H9 (cell line): ENCODE measurements at regions not wholly inside any gene's neighbourhood (a gene's known extent, or its start where the extent isn't known, plus 50 kb on each side); places are given as distances from the start of the nearest gene placed in this dataset.

Experiments
- DNase-seq: peaks from one replicate; pipeline ENCODE4 v3.0.0-alpha.2; 2017
- H2AFZ ChIP-seq: one replicate; pipeline ENCODE4 v1.6.1; 2013; ENCODE audit warnings: mild to moderate bottlenecking, low read length, control low read depth, moderate library complexity
- H2AK5ac ChIP-seq: 2 replicates; pipeline ENCODE4 v1.6.1; 2013; ENCODE audit warnings: low read length, control low read depth, mixed read lengths; ENCODE audit not compliant: insufficient read length
- H2BK120ac ChIP-seq: one replicate; pipeline ENCODE4 v1.6.1; 2013; ENCODE audit warnings: low read depth, mild to moderate bottlenecking, low read length, control low read depth, inconsistent platforms; ENCODE audit not compliant: poor library complexity, severe bottlenecking
- H2BK12ac ChIP-seq: 2 replicates; pipeline ENCODE4 v1.6.1; 2013; ENCODE audit warnings: low read length, control low read depth, mixed read lengths, low read depth; ENCODE audit not compliant: insufficient read length
- H2BK15ac ChIP-seq: 2 replicates; pipeline ENCODE4 v1.6.1; 2013; ENCODE audit warnings: low read depth, low read length, control low read depth
- H2BK20ac ChIP-seq: one replicate; pipeline ENCODE4 v1.6.1; 2013; ENCODE audit warnings: low read depth, mild to moderate bottlenecking, low read length, control low read depth, inconsistent platforms; ENCODE audit not compliant: poor library complexity, severe bottlenecking
- H2BK5ac ChIP-seq: 2 replicates; pipeline ENCODE4 v1.6.1; 2013; ENCODE audit warnings: low read length, control low read depth, mixed read lengths; ENCODE audit not compliant: insufficient read length
- H3K14ac ChIP-seq: 2 replicates; pipeline ENCODE4 v1.6.1; 2013; ENCODE audit warnings: low read length, control low read depth; ENCODE audit not compliant: insufficient read depth
- H3K18ac ChIP-seq: 2 replicates; pipeline ENCODE4 v1.6.1; 2013; ENCODE audit warnings: low read depth, mild to moderate bottlenecking, mixed read lengths, low read length, control low read depth; ENCODE audit not compliant: insufficient read length
- H3K23ac ChIP-seq: 2 replicates; pipeline ENCODE4 v1.6.1; 2013; ENCODE audit warnings: low read length, control low read depth, mixed read lengths, low read depth; ENCODE audit not compliant: insufficient read length
- H3K23me2 ChIP-seq: 2 replicates; pipeline ENCODE4 v1.6.1; 2013; ENCODE audit warnings: low read depth, mild to moderate bottlenecking, mixed read lengths, low read length, control low read depth; ENCODE audit not compliant: insufficient read length, poor library complexity, severe bottlenecking
- H3K27ac ChIP-seq: 2 replicates; pipeline ENCODE4 v1.5.1; 2013; ENCODE audit warnings: low read length, control low read depth, mixed read lengths, low read depth; ENCODE audit not compliant: insufficient read length
- H3K27me3 ChIP-seq: 2 replicates; pipeline ENCODE4 v1.6.1; 2013; ENCODE audit warnings: low read length, control low read depth, inconsistent platforms; ENCODE audit not compliant: insufficient read depth
- H3K4ac ChIP-seq: 2 replicates; pipeline ENCODE4 v1.6.1; 2013; ENCODE audit warnings: low read depth, mild to moderate bottlenecking, control low read depth, inconsistent platforms, low read length, moderate library complexity
- H3K4me1 ChIP-seq: 2 replicates; pipeline ENCODE4 v1.6.1; 2013; ENCODE audit warnings: low read length, control low read depth, inconsistent platforms; ENCODE audit not compliant: insufficient read depth
- H3K4me2 ChIP-seq: 2 replicates; pipeline ENCODE4 v1.6.1; 2013; ENCODE audit warnings: low read length, control low read depth, mixed read lengths; ENCODE audit not compliant: insufficient read length, insufficient read depth
- H3K56ac ChIP-seq: 2 replicates; pipeline ENCODE4 v1.6.1; 2013; ENCODE audit warnings: low read depth, mild to moderate bottlenecking, mixed read lengths, low read length, control low read depth; ENCODE audit not compliant: insufficient read length
- H3K79me1 ChIP-seq: 2 replicates; pipeline ENCODE4 v1.6.1; 2013; ENCODE audit warnings: low read depth, mild to moderate bottlenecking, moderate library complexity, low read length, control low read depth, inconsistent platforms; ENCODE audit not compliant: insufficient read depth, poor library complexity, severe bottlenecking
- H3K79me2 ChIP-seq: 2 replicates; pipeline ENCODE4 v1.6.1; 2013; ENCODE audit warnings: low read length, control low read depth, inconsistent platforms; ENCODE audit not compliant: insufficient read depth
- H3K9ac ChIP-seq: 2 replicates; pipeline ENCODE4 v1.6.1; 2013; ENCODE audit warnings: low read length, control low read depth, mixed read lengths; ENCODE audit not compliant: insufficient read length; ENCODE audit errors: extremely low read depth
- H3K9me3 ChIP-seq: one replicate; pipeline ENCODE4 v1.6.1; 2013; ENCODE audit warnings: low read depth, low read length, inconsistent platforms; ENCODE audit not compliant: control insufficient read depth
- H3T11ph ChIP-seq: one replicate; pipeline ENCODE4 v1.6.1; 2013; ENCODE audit warnings: mild to moderate bottlenecking, low read length, control low read depth, inconsistent platforms
- H4K20me1 ChIP-seq: one replicate; pipeline ENCODE4 v1.6.1; 2013; ENCODE audit not compliant: control insufficient read depth, insufficient read length, insufficient read depth
- H4K5ac ChIP-seq: 2 replicates; pipeline ENCODE4 v1.6.1; 2013; ENCODE audit warnings: low read depth, mild to moderate bottlenecking, mixed read lengths, low read length, control low read depth; ENCODE audit not compliant: insufficient read length
- H4K8ac ChIP-seq: replicated peaks from 2 replicates; pipeline ENCODE4 v1.6.1; 2013; ENCODE audit warnings: low read length, control low read depth, mixed read lengths, low read depth; ENCODE audit not compliant: insufficient read length
- H4K91ac ChIP-seq: 2 replicates; pipeline ENCODE4 v1.6.1; 2013; ENCODE audit warnings: low read depth, mild to moderate bottlenecking, moderate library complexity, mixed read lengths, low read length, control low read depth; ENCODE audit not compliant: insufficient read length
- H3K27ac Mint-ChIP-seq, 3 experiments: 2 replicates in 2 of 3; 3 replicates in 1 of 3; pipeline ENCODE4 v1.8.0; 2020 to 2021; ENCODE audit warnings: mixed read lengths in 3 of 3, mild to moderate bottlenecking in 1 of 3, moderate library complexity in 1 of 3
- H3K27me3 Mint-ChIP-seq: 2 replicates; pipeline ENCODE4 v1.8.0; 2021; ENCODE audit warnings: low read depth, mild to moderate bottlenecking, moderate library complexity, mixed read lengths
- H3K36me3 Mint-ChIP-seq, 3 experiments: 2 replicates in 2 of 3; 3 replicates in 1 of 3; pipeline ENCODE4 v1.8.0; 2020 to 2021; ENCODE audit warnings: low read depth in 3 of 3, mixed read lengths in 3 of 3; ENCODE audit not compliant: insufficient read depth in 1 of 3
- H3K4me1 Mint-ChIP-seq, 2 experiments: 2 replicates each; pipeline ENCODE4 v1.8.0; 2020; ENCODE audit warnings: mixed read lengths in 2 of 2
- H3K4me3 Mint-ChIP-seq, 2 experiments: 2 replicates in 1 of 2; 3 replicates in 1 of 2; pipeline ENCODE4 v1.8.0; 2020 to 2021; ENCODE audit warnings: mild to moderate bottlenecking in 2 of 2, mixed read lengths in 2 of 2, moderate library complexity in 1 of 2
- H3K9me3 Mint-ChIP-seq, 2 experiments: 2 replicates in 1 of 2; 3 replicates in 1 of 2; pipeline ENCODE4 v1.8.0; 2020; ENCODE audit warnings: mild to moderate bottlenecking in 2 of 2, mixed read lengths in 2 of 2, moderate library complexity in 1 of 2
- CTCF ChIP-seq: fragments of 200-600 bp; sonication (generic); conservative IDR thresholded peaks from 3 replicates; pipeline ENCODE4 v1.8.0; 2021; ENCODE audit warnings: antibody characterized with exemption, mild to moderate bottlenecking
- WGBS: extraction: QIAGEN DNeasy Blood & Tissue Kit; methylation state at CpG from one replicate; pipeline ENCODE4 v1.1.7; 2013; ENCODE audit warnings: missing lambda C conversion rate, low lambda C conversion rate, mixed read lengths; ENCODE audit not compliant: insufficient read length; ENCODE audit errors: extremely low coverage; 5-methylcytosine and 5-hydroxymethylcytosine counted together

GRCh38 chr16:17853958-17854357, 383.2 kb upstream of the XYLT1 start:
- Histone ChIP-seq H3K23ac (no peak overlapping the region), H3K18ac (no peak overlapping the region), H3K9me3 (no peaks in the 10 kb centered on the region), H4K8ac (no peak overlapping the region), H4K91ac (no peak overlapping the region), H4K5ac (no peak overlapping the region), H2BK15ac (no peak overlapping the region), H2BK20ac (no peak overlapping the region), H3K27ac (no peak overlapping the region), H4K20me1 (no peaks in the 10 kb centered on the region), H3K79me1 (no peaks in the 10 kb centered on the region), H3K27me3 (no peaks in the 10 kb centered on the region), H2AK5ac (no peak overlapping the region), H3K4me1 (no peaks in the 10 kb centered on the region), H3K79me2 (no peaks in the 10 kb centered on the region), H3K4ac (no peak overlapping the region), H2BK5ac (no peak overlapping the region), H3K23me2 (no peaks in the 10 kb centered on the region), H3K9ac (no peak overlapping the region), H3T11ph (no peak overlapping the region), H3K4me2 (no peak overlapping the region), H3K14ac (no peak overlapping the region), H3K56ac (no peak overlapping the region), H2BK12ac (no peak overlapping the region), H2AFZ (no peak overlapping the region), H2BK120ac (no peak overlapping the region)
- peaks cover 6 to 12% of the 10 kb centered on the region in 2 experiments; a peak in 2 of 4 replicates for H3K4me1 Mint-ChIP-seq
- no peak for TF ChIP-seq CTCF
- H3K4me3 Mint-ChIP-seq: no peak overlapping the region
- H3K9me3 Mint-ChIP-seq: no peaks in the 10 kb centered on the region; a peak in 1 of 5 replicates
- H3K27me3 Mint-ChIP-seq: no peaks in the 10 kb centered on the region
- no peak overlapping the region for H3K27ac Mint-ChIP-seq
- H3K36me3 Mint-ChIP-seq: no peaks in the 10 kb centered on the region
- 100% methylated on average over 1 of the region's 5 CpGs for WGBS
- no peak for DNase-seq
